ENCODE measurements at regions not wholly inside any gene's neighbourhood (a gene's known extent, or its start where the extent isn't known, plus 50 kb on each side); places are given as distances from the start of the nearest gene placed in this dataset.

- no peak for DNase-seq (ENCODE audit: low read depth)
Measured at GRCh38 chr13:75050419-75051046, 431.4 kb downstream of the TBC1D4 start.

- DNase-seq (ENCODE audit: low read depth): no peak
Measured at GRCh38 chr13:75049735-75050335, 432.1 kb downstream of the TBC1D4 start.

GRCh38 chr13:75042807-75043206 is 439.2 kb downstream of the TBC1D4 start:
- no peak for DNase-seq (ENCODE audit: low read depth)

- DNase-seq (ENCODE audit: low read depth): no peak
Measured at GRCh38 chr13:75038393-75039113, 443.4 kb downstream of the TBC1D4 start.

GRCh38 chr13:75025956-75026355 is 456.0 kb downstream of the TBC1D4 start:
- no peak for DNase-seq (ENCODE audit: low read depth)

- no peak for DNase-seq (ENCODE audit: low read depth)
Measured at GRCh38 chr13:75024602-75025001, 457.4 kb downstream of the TBC1D4 start.

- DNase-seq (ENCODE audit: low read depth): no peak
Measured at GRCh38 chr13:75023609-75024008, 458.4 kb downstream of the TBC1D4 start.

- no peak for DNase-seq (ENCODE audit: low read depth)
Measured at GRCh38 chr13:75021151-75021550, 460.8 kb downstream of the TBC1D4 start.

- DNase-seq (ENCODE audit: low read depth): no peak
Measured at GRCh38 chr13:75016225-75016624, 465.7 kb downstream of the TBC1D4 start.

- no peak for DNase-seq (ENCODE audit: low read depth)
Measured at GRCh38 chr13:75013818-75014217, 468.2 kb downstream of the TBC1D4 start.

GRCh38 chr13:75010941-75011340 is 471.0 kb downstream of the TBC1D4 start:
- no peak for DNase-seq (ENCODE audit: low read depth)

- DNase-seq (ENCODE audit: low read depth): no peak
Measured at GRCh38 chr13:75008926-75009325, 473.0 kb downstream of the TBC1D4 start.

- DNase-seq (ENCODE audit: low read depth): no peak
Measured at GRCh38 chr13:74990992-74991391, 491.0 kb downstream of the TBC1D4 start.

GRCh38 chr13:74987124-74987690 is 494.8 kb downstream of the TBC1D4 start:
- no peak for DNase-seq (ENCODE audit: low read depth)

- no peak for DNase-seq (ENCODE audit: low read depth)
Measured at GRCh38 chr13:74986609-74987008, 495.4 kb downstream of the TBC1D4 start.

- DNase-seq (ENCODE audit: low read depth): no peak
Measured at GRCh38 chr13:74979703-74980102, 502.3 kb downstream of the TBC1D4 start.

GRCh38 chr13:74978591-74978990 is 503.4 kb downstream of the TBC1D4 start:
- DNase-seq (ENCODE audit: low read depth): no peak

- no peak for DNase-seq (ENCODE audit: low read depth)
Measured at GRCh38 chr13:74977498-74977897, 504.5 kb downstream of the TBC1D4 start.

GRCh38 chr13:74975111-74975510 is 506.9 kb downstream of the TBC1D4 start:
- no peak for DNase-seq (ENCODE audit: low read depth)

- no peak for DNase-seq (ENCODE audit: low read depth)
Measured at GRCh38 chr13:74973935-74974879, 507.8 kb downstream of the TBC1D4 start.

GRCh38 chr13:74969419-74969818 is 512.5 kb downstream of the TBC1D4 start:
- DNase-seq (ENCODE audit: low read depth): no peak

Measured in CMK (cell line).